ENCODE measurements at regions not wholly inside any gene's neighbourhood (a gene's known extent, or its start where the extent isn't known, plus 50 kb on each side); places are given as distances from the start of the nearest gene placed in this dataset.
"Not testable (repeated sequence)": the region's sequence is repeated elsewhere in the genome, so short reads cannot be mapped to it uniquely, and the experiment has no call there.

- Mint-ChIP-seq H3K27ac (ENCODE audit: unreplicated experiment) (no peak overlapping the region), H3K9me3 (ENCODE audit: low read depth, unreplicated experiment) (no peaks in the 10 kb centered on the region), H3K27me3 (ENCODE audit: unreplicated experiment) (no peaks in the 10 kb centered on the region), H3K4me3 (ENCODE audit: low read depth, unreplicated experiment) (no peak overlapping the region), H3K4me1 (ENCODE audit: low read depth, unreplicated experiment) (no peaks in the 10 kb centered on the region), H3K36me3 (ENCODE audit: insufficient read depth, unreplicated experiment) (no peaks in the 10 kb centered on the region)
- no peak for DNase-seq
- intact Hi-C loops (cut with micrococcal nuclease; ENCODE audit: unreplicated experiment), result no loop called here
- TF ChIP-seq CTCF (IDR thresholded peaks at IDR 0.05; ENCODE audit: unreplicated experiment), result no peak
- no TSS peak for BruUV-seq (replicated peaks)
- CTCF ChIA-PET, result no interaction called here
Measured at GRCh38 chrX:81876437-81876836, 674.5 kb downstream of the SH3BGRL start.

- Mint-ChIP-seq H3K9me3 (ENCODE audit: low read depth, unreplicated experiment) (no peaks in the 10 kb centered on the region), H3K27ac (ENCODE audit: unreplicated experiment) (no peak overlapping the region), H3K4me3 (ENCODE audit: low read depth, unreplicated experiment) (no peak overlapping the region), H3K27me3 (ENCODE audit: unreplicated experiment) (no peaks in the 10 kb centered on the region), H3K36me3 (ENCODE audit: insufficient read depth, unreplicated experiment) (no peaks in the 10 kb centered on the region), H3K4me1 (ENCODE audit: low read depth, unreplicated experiment) (peaks cover 13% of the 10 kb centered on the region)
- no peak for TF ChIP-seq CTCF (IDR thresholded peaks at IDR 0.05; ENCODE audit: unreplicated experiment)
- intact Hi-C loops (cut with micrococcal nuclease; ENCODE audit: unreplicated experiment), result no loop called here
- CTCF ChIA-PET, result no interaction called here
- BruUV-seq (replicated peaks), result no TSS peak
- DNase-seq, result no peak
Measured at GRCh38 chrX:81890521-81890920, 688.6 kb downstream of the SH3BGRL start.

- CTCF ChIA-PET, result no interaction called here
- no TSS peak for BruUV-seq (replicated peaks)
- Mint-ChIP-seq H3K36me3 (ENCODE audit: insufficient read depth, unreplicated experiment) (no peaks in the 10 kb centered on the region), H3K27me3 (ENCODE audit: unreplicated experiment) (no peaks in the 10 kb centered on the region), H3K4me1 (ENCODE audit: low read depth, unreplicated experiment) (peaks cover 14% of the 10 kb centered on the region), H3K27ac (ENCODE audit: unreplicated experiment) (no peak overlapping the region), H3K9me3 (ENCODE audit: low read depth, unreplicated experiment) (peaks cover 3% of the 10 kb centered on the region), H3K4me3 (ENCODE audit: low read depth, unreplicated experiment) (no peak overlapping the region)
- TF ChIP-seq CTCF (IDR thresholded peaks at IDR 0.05; ENCODE audit: unreplicated experiment), result no peak
- DNase-seq, result no peak
- intact Hi-C loops (cut with micrococcal nuclease; ENCODE audit: unreplicated experiment), result no loop called here
Measured at GRCh38 chrX:81900522-81900921, 698.6 kb downstream of the SH3BGRL start.

- no peak for TF ChIP-seq CTCF (IDR thresholded peaks at IDR 0.05; ENCODE audit: unreplicated experiment)
- DNase-seq, result no peak
- Mint-ChIP-seq H3K27ac (ENCODE audit: unreplicated experiment) (no peak overlapping the region), H3K4me1 (ENCODE audit: low read depth, unreplicated experiment) (no peaks in the 10 kb centered on the region), H3K36me3 (ENCODE audit: insufficient read depth, unreplicated experiment) (no peaks in the 10 kb centered on the region), H3K27me3 (ENCODE audit: unreplicated experiment) (no peaks in the 10 kb centered on the region), H3K4me3 (ENCODE audit: low read depth, unreplicated experiment) (no peak overlapping the region), H3K9me3 (ENCODE audit: low read depth, unreplicated experiment) (no peaks in the 10 kb centered on the region)
- intact Hi-C loops (cut with micrococcal nuclease; ENCODE audit: unreplicated experiment), result no loop called here
- no TSS peak for BruUV-seq (replicated peaks)
- CTCF ChIA-PET, result no interaction called here
Measured at GRCh38 chrX:81925812-81926211, 723.9 kb downstream of the SH3BGRL start.

GRCh38 chrX:81945911-81946310, 744.0 kb downstream of the SH3BGRL start:
- CTCF ChIA-PET, result interaction anchor here (0.7 kb wide), 1 partner anchor 9 kb away, joined by 3 read pairs; no protein-coding TSS in a partner anchor
- H3K27me3 Mint-ChIP-seq (ENCODE audit: unreplicated experiment); BruUV-seq (replicated peaks); H3K4me3 Mint-ChIP-seq (ENCODE audit: low read depth, unreplicated experiment); H3K36me3 Mint-ChIP-seq (ENCODE audit: insufficient read depth, unreplicated experiment); H3K27ac Mint-ChIP-seq (ENCODE audit: unreplicated experiment); DNase-seq; intact Hi-C loops (cut with micrococcal nuclease; ENCODE audit: unreplicated experiment); H3K4me1 Mint-ChIP-seq (ENCODE audit: low read depth, unreplicated experiment); H3K9me3 Mint-ChIP-seq (ENCODE audit: low read depth, unreplicated experiment): not testable (repeated sequence)
